HL-60 (cell line): ENCODE measurements at regions not wholly inside any gene's neighbourhood (a gene's known extent, or its start where the extent isn't known, plus 50 kb on each side); places are given as distances from the start of the nearest gene placed in this dataset.

ENCODE experiments used
- DNase-seq, 2 experiments: peaks; one replicate each; pipeline ENCODE4 v3.0.0-alpha.2; 2010 to 2020; ENCODE audit warnings: low read depth in 1 of 2, low spot score in 1 of 2
- H3K27ac ChIP-seq: fragments of 250-450 bp; sonication (Bioruptor Pico); replicated peaks from 2 replicates; pipeline ENCODE4 v1.5.1; 2020; ENCODE audit warnings: mild to moderate bottlenecking, moderate library complexity
- H3K27me3 ChIP-seq: fragments of 250-450 bp; sonication (Bioruptor Pico); 2 replicates; pipeline ENCODE4 v1.5.1; 2021; ENCODE audit warnings: mild to moderate bottlenecking, moderate library complexity; ENCODE audit not compliant: insufficient read depth, poor library complexity, severe bottlenecking
- H3K4me3 ChIP-seq: replicated peaks from 2 replicates; pipeline ENCODE4 v1.5.1; 2011; ENCODE audit warnings: mild to moderate bottlenecking, control low read depth, low read length; ENCODE audit not compliant: insufficient read depth
- GABPA ChIP-seq: IDR thresholded peaks from 2 replicates; pipeline ENCODE4 v1.6.1; 2012; ENCODE audit warnings: low read depth
- POLR2AphosphoS5 ChIP-seq: IDR thresholded peaks from 2 replicates; pipeline ENCODE4 v1.6.1; 2012; ENCODE audit warnings: low read depth
- REST ChIP-seq: IDR thresholded peaks from 2 replicates; pipeline ENCODE4 v1.6.1; 2012; ENCODE audit warnings: low read depth; ENCODE audit not compliant: insufficient replicate concordance
- SPI1 ChIP-seq: IDR thresholded peaks from 2 replicates; pipeline ENCODE4 v1.6.1; 2012; ENCODE audit warnings: low read depth, mild to moderate bottlenecking, borderline replicate concordance
- TF ChIP-seq, protein P1 (sequence below): IDR thresholded peaks from one replicate; pipeline ENCODE4 v1.5.1; 2011; ENCODE audit warnings: low read length, control low read depth, inconsistent platforms; ENCODE audit not compliant: insufficient read depth

DNA sequence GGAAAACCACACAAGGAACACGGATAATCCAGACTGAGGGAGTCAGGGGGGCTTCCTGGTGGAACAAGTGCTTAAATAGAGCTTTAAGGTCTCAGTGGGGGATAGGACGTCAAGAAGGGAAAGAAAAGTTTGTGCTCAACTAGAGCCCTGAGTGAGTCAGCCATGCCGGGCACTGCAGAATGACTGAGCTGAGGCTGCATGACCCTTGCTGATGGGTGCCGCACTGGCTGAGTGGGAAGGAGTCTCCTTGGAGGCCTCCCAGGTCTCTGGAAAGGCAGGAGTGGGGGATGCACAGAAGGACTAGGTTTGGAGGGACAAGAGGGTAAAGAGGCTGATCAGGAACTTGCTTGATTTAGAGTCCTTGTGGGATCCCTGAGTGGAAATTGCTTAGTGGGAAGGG, 150.3 kb downstream of the RPLP1 start:
- Histone ChIP-seq H3K4me3 (no peak overlapping the region), H3K27ac (no peak overlapping the region), H3K27me3 (no peaks in the 10 kb centered on the region)
- no peak for DNase-seq
- TF ChIP-seq GABPA: no peak

GRCh38 chr15:69603369-69604071, 150.9 kb downstream of the RPLP1 start:
- Histone ChIP-seq H3K4me3 (no peak overlapping the region), H3K27me3 (no peaks in the 10 kb centered on the region), H3K27ac (no peak overlapping the region)
- DNase-seq: no peak
- TF ChIP-seq GABPA (no peak), REST (no peak), SPI1 (no peak), POLR2AphosphoS5 (no peak)
- TF ChIP-seq, protein P1, sequence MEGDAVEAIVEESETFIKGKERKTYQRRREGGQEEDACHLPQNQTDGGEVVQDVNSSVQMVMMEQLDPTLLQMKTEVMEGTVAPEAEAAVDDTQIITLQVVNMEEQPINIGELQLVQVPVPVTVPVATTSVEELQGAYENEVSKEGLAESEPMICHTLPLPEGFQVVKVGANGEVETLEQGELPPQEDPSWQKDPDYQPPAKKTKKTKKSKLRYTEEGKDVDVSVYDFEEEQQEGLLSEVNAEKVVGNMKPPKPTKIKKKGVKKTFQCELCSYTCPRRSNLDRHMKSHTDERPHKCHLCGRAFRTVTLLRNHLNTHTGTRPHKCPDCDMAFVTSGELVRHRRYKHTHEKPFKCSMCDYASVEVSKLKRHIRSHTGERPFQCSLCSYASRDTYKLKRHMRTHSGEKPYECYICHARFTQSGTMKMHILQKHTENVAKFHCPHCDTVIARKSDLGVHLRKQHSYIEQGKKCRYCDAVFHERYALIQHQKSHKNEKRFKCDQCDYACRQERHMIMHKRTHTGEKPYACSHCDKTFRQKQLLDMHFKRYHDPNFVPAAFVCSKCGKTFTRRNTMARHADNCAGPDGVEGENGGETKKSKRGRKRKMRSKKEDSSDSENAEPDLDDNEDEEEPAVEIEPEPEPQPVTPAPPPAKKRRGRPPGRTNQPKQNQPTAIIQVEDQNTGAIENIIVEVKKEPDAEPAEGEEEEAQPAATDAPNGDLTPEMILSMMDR: no peak

DNA sequence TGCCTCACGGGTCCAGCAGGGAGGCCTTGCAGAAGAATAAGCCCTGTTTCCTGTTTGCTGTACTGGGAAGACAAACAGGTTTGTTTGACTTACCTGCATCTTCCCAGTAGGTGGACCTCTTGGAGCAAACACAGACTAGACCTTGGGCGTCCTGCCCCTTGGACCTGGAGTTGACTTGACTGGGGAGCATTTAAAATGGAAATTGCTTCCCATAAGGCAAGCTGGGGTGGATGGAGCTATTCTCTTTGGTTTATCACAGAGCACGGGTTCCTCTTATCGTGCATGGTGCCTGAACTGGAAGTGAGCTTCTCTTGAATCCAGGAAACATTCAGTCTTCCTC, 151.4 kb downstream of the RPLP1 start:
- Histone ChIP-seq H3K27me3 (no peaks in the 10 kb centered on the region), H3K4me3 (no peak overlapping the region), H3K27ac (no peak overlapping the region)
- TF ChIP-seq POLR2AphosphoS5: no peak
- no peak for TF ChIP-seq REST
- TF ChIP-seq, protein P1: no peak
- no peak for TF ChIP-seq SPI1
- TF ChIP-seq GABPA: no peak
- DNase-seq: peak in 1 of 2 experiments; percentile 25

DNA sequence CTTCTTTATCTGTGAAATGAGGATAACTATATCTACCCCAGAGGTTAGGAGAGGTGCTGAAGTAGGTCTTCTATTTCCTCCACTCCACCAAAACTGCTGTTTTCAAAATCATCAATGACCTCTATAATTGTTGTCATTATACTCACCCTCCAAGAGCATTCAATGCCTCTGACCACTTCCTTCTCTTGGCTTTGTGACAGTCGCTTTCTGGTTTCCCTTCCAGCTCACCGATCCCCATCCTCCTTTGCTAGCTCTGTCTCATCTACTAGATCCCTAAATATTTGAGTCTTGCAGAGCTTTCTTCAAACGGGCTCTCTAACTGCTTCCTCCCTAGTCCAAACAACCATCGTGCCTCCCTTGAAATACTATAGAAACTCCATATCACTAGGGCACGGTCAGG, 153.5 kb downstream of the RPLP1 start:
- Histone ChIP-seq H3K27me3 (no peaks in the 10 kb centered on the region), H3K27ac (no peak overlapping the region), H3K4me3 (no peak overlapping the region)
- peak in 1 of 2 experiments; percentile 44 for DNase-seq
- no peak for TF ChIP-seq GABPA
- TF ChIP-seq SPI1: peak; percentile 32; the same call in 1 of the 2 replicates

GRCh38 chr15:69606921-69607500, 154.4 kb downstream of the RPLP1 start:
- H3K27ac ChIP-seq: no peak overlapping the region
- DNase-seq: peak in 1 of 2 experiments; percentile 30
- TF ChIP-seq, protein P1: no peak
- TF ChIP-seq SPI1 (no peak), POLR2AphosphoS5 (no peak), REST (no peak), GABPA (no peak)
- H3K27me3 ChIP-seq: no peaks in the 10 kb centered on the region
- no peak overlapping the region for H3K4me3 ChIP-seq
